Caco-2 (cell line): ENCODE measurements at regions not wholly inside any gene's neighbourhood (a gene's known extent, or its start where the extent isn't known, plus 50 kb on each side); places are given as distances from the start of the nearest gene placed in this dataset.

ENCODE experiments used
- BruUV-seq: library from RNA; stranded (reverse); fragments of 400-500 nt; replicated peaks from 2 replicates; lab custom pipeline; 2021; lab: Mats Ljungman, UMichigan
- CTCF ChIA-PET: fragments of 300-600 bp; sonication (Branson Sonifier 250); formaldehyde crosslinking; loops from one replicate; lab custom pipeline; 2022; ENCODE audit warnings: antibody characterized with exemption; lab: Charles Lee
- POLR2A ChIA-PET: fragments of 300-600 bp; sonication (Branson Sonifier 250); formaldehyde crosslinking; loops from one replicate; lab custom pipeline; 2022; ENCODE audit warnings: antibody characterized with exemption; lab: Charles Lee
- DNase-seq, 2 experiments: peaks; one replicate each; pipeline versions ENCODE4 v3.0.0 to v3.0.0-alpha.2; 2020 to 2022
- H3K27me3 ChIP-seq: replicated peaks from 2 replicates; pipeline ENCODE4 v1.6.0; 2011; ENCODE audit warnings: low read length; ENCODE audit not compliant: control insufficient read depth, insufficient read depth
- H3K36me3 ChIP-seq: 2 replicates; pipeline ENCODE4 v1.5.1; 2011; ENCODE audit warnings: low read length; ENCODE audit not compliant: control insufficient read depth, insufficient read depth
- H3K4me1 ChIP-seq: fragments of 250-450 bp; sonication (Bioruptor Pico); 2 replicates; pipeline ENCODE4 v1.5.1; 2020; ENCODE audit warnings: mild to moderate bottlenecking
- H3K4me3 ChIP-seq: 2 replicates; pipeline ENCODE4 v1.5.1; 2011; ENCODE audit warnings: low read depth, mild to moderate bottlenecking, control low read depth, low read length
- H3K9me3 ChIP-seq: fragments of 250-450 bp; sonication (Bioruptor Pico); 2 replicates; pipeline ENCODE4 v1.5.1; 2020; ENCODE audit warnings: mild to moderate bottlenecking, moderate library complexity
- H3K27ac Mint-ChIP-seq: one replicate; pipeline ENCODE4 v1.8.0; 2022; ENCODE audit warnings: mixed read lengths; ENCODE audit not compliant: unreplicated experiment
- H3K27me3 Mint-ChIP-seq: one replicate; pipeline ENCODE4 v1.8.0; 2022; ENCODE audit warnings: mixed read lengths; ENCODE audit not compliant: insufficient read depth, unreplicated experiment
- H3K36me3 Mint-ChIP-seq: one replicate; pipeline ENCODE4 v1.8.0; 2022; ENCODE audit warnings: mild to moderate bottlenecking, mixed read lengths; ENCODE audit not compliant: insufficient read depth, unreplicated experiment
- H3K4me1 Mint-ChIP-seq: one replicate; pipeline ENCODE4 v1.8.0; 2022; ENCODE audit warnings: low read depth, mixed read lengths; ENCODE audit not compliant: unreplicated experiment
- H3K4me3 Mint-ChIP-seq: one replicate; pipeline ENCODE4 v1.8.0; 2022; ENCODE audit warnings: mild to moderate bottlenecking, moderate library complexity, mixed read lengths; ENCODE audit not compliant: unreplicated experiment
- H3K9me3 Mint-ChIP-seq: one replicate; pipeline ENCODE4 v1.8.0; 2022; ENCODE audit warnings: mixed read lengths; ENCODE audit not compliant: unreplicated experiment
- CTCF ChIP-seq, 2 experiments: fragments of 200-600 bp in 1 of 2; IDR thresholded peaks; 1 replicate in 1 of 2; 2 replicates in 1 of 2; pipeline versions ENCODE4 v1.5.1 to v1.8.0; 2011 to 2022; ENCODE audit warnings: antibody characterized with exemption in 1 of 2, control low read depth in 1 of 2, inconsistent platforms in 1 of 2, low read depth in 1 of 2, low read length in 1 of 2, mild to moderate bottlenecking in 1 of 2, moderate library complexity in 1 of 2; ENCODE audit not compliant: insufficient read depth in 1 of 2, severe bottlenecking in 1 of 2, unreplicated experiment in 1 of 2
- intact Hi-C: fragments of 100-400 bp; cut with micrococcal nuclease; formaldehyde crosslinking; loops from one replicate; pipeline ENCODE4 v1.10.0; 2022; ENCODE audit not compliant: unreplicated experiment

GRCh38 chr2:153027533-153027932 lies 309.1 kb downstream of the ARL6IP6 start:
- Mint-ChIP-seq H3K27ac (no peak overlapping the region), H3K9me3 (no peaks in the 10 kb centered on the region), H3K36me3 (no peaks in the 10 kb centered on the region), H3K27me3 (peaks cover 4% of the 10 kb centered on the region), H3K4me1 (no peaks in the 10 kb centered on the region), H3K4me3 (no peak overlapping the region)
- Histone ChIP-seq H3K27me3 (no peaks in the 10 kb centered on the region), H3K4me3 (no peak overlapping the region), H3K36me3 (no peaks in the 10 kb centered on the region), H3K4me1 (no peaks in the 10 kb centered on the region), H3K9me3 (no peaks in the 10 kb centered on the region)
- no peak for DNase-seq
- no TSS peak for BruUV-seq
- intact Hi-C loops, result no loop called here
- CTCF ChIA-PET, result no interaction called here
- POLR2A ChIA-PET, result no interaction called here
- no peak for TF ChIP-seq CTCF (IDR thresholded peaks at IDR 0.05; ENCODE audit: insufficient read depth in 1 of 2, low read depth in 1 of 2, low read length in 1 of 2, severe bottlenecking in 1 of 2, unreplicated experiment in 1 of 2)

GRCh38 chr2:153020201-153020600 lies 301.8 kb downstream of the ARL6IP6 start:
- H3K27me3 Mint-ChIP-seq, result peaks cover 4% of the 10 kb centered on the region
- no TSS peak for BruUV-seq
- H3K27ac Mint-ChIP-seq, result no peak overlapping the region
- no peaks in the 10 kb centered on the region for H3K4me1 ChIP-seq
- no peak for DNase-seq
- H3K9me3 ChIP-seq, result peaks cover 12% of the 10 kb centered on the region; the same call in 1 of the 2 replicates
- TF ChIP-seq CTCF (IDR thresholded peaks at IDR 0.05; ENCODE audit: insufficient read depth in 1 of 2, low read depth in 1 of 2, low read length in 1 of 2, severe bottlenecking in 1 of 2, unreplicated experiment in 1 of 2), result no peak
- intact Hi-C loops, result no loop called here
- no peak overlapping the region for H3K4me3 Mint-ChIP-seq
- POLR2A ChIA-PET, result no interaction called here
- CTCF ChIA-PET, result no interaction called here
- peaks cover 26% of the 10 kb centered on the region for H3K9me3 Mint-ChIP-seq
- no peaks in the 10 kb centered on the region for H3K27me3 ChIP-seq
- H3K4me1 Mint-ChIP-seq, result no peaks in the 10 kb centered on the region
- H3K4me3 ChIP-seq, result no peak overlapping the region
- no peaks in the 10 kb centered on the region for H3K36me3 ChIP-seq
- no peaks in the 10 kb centered on the region for H3K36me3 Mint-ChIP-seq

GRCh38 chr2:153005071-153005730 lies 286.8 kb downstream of the ARL6IP6 start:
- BruUV-seq, result no TSS peak
- intact Hi-C loops, result no loop called here
- no peaks in the 10 kb centered on the region for H3K4me1 ChIP-seq
- H3K27me3 ChIP-seq, result no peaks in the 10 kb centered on the region
- Mint-ChIP-seq H3K36me3 (no peaks in the 10 kb centered on the region), H3K4me3 (no peak overlapping the region), H3K27ac (no peak overlapping the region), H3K4me1 (no peaks in the 10 kb centered on the region), H3K27me3 (no peaks in the 10 kb centered on the region), H3K9me3 (no peaks in the 10 kb centered on the region)
- no peak for DNase-seq
- no peak for TF ChIP-seq CTCF (IDR thresholded peaks at IDR 0.05; ENCODE audit: insufficient read depth in 1 of 2, low read depth in 1 of 2, low read length in 1 of 2, severe bottlenecking in 1 of 2, unreplicated experiment in 1 of 2)
- H3K4me3 ChIP-seq, result no peak overlapping the region
- POLR2A ChIA-PET, result no interaction called here
- CTCF ChIA-PET, result no interaction called here
- no peaks in the 10 kb centered on the region for H3K36me3 ChIP-seq
- H3K9me3 ChIP-seq, result no peaks in the 10 kb centered on the region
